ENCODE measurements at regions not wholly inside any gene's neighbourhood (a gene's known extent, or its start where the extent isn't known, plus 50 kb on each side); places are given as distances from the start of the nearest gene placed in this dataset.

DNA sequence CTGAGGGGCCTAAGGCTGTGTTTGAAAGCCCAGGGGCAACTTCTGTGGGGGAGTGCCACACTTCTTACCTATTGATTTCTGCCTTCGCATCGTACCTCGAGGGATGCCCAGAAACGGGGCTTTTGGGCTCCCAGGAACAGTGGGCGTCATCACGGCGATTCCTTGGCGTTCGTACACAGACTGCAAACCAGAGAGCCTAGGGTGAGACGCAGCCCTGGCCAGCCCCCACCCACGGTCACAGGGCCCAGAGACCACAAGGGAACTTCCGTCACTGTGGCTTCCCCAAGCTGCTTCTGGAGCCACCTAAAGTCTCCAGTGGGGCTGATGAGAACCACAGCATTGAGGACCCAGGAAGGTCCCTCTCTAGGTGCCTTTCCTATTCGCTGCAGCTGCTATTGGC is 91.9 kb downstream of the CTTN start:
- peaks cover 5% of the 10 kb centered on the region for H3K9me3 Mint-ChIP-seq (ENCODE audit: low read depth)
- H3K27ac Mint-ChIP-seq (ENCODE audit: unreplicated experiment): no peak overlapping the region
- no peaks in the 10 kb centered on the region for H3K36me3 Mint-ChIP-seq (ENCODE audit: low read depth)
- no peak for TF ChIP-seq CTCF (IDR thresholded peaks at IDR 0.05)
- H3K4me3 Mint-ChIP-seq (ENCODE audit: unreplicated experiment): no peak overlapping the region
- DNase-seq (ENCODE audit: low spot score): peak; percentile 53
- peaks cover 2% of the 10 kb centered on the region for H3K27me3 Mint-ChIP-seq (ENCODE audit: low read depth)
- no peaks in the 10 kb centered on the region for H3K4me1 Mint-ChIP-seq (ENCODE audit: low read depth)

- Mint-ChIP-seq H3K27me3 (ENCODE audit: low read depth) (peaks cover 2% of the 10 kb centered on the region), H3K9me3 (ENCODE audit: low read depth) (peaks cover 5% of the 10 kb centered on the region), H3K4me1 (ENCODE audit: low read depth) (no peaks in the 10 kb centered on the region), H3K27ac (ENCODE audit: unreplicated experiment) (no peak overlapping the region), H3K4me3 (ENCODE audit: unreplicated experiment) (no peak overlapping the region), H3K36me3 (ENCODE audit: low read depth) (no peaks in the 10 kb centered on the region)
- TF ChIP-seq CTCF (IDR thresholded peaks at IDR 0.05): no peak
- peak; percentile 56 for DNase-seq (ENCODE audit: low spot score)
Observed at GRCh38 chr11:70490723-70491558, 92.6 kb downstream of the CTTN start.

DNA sequence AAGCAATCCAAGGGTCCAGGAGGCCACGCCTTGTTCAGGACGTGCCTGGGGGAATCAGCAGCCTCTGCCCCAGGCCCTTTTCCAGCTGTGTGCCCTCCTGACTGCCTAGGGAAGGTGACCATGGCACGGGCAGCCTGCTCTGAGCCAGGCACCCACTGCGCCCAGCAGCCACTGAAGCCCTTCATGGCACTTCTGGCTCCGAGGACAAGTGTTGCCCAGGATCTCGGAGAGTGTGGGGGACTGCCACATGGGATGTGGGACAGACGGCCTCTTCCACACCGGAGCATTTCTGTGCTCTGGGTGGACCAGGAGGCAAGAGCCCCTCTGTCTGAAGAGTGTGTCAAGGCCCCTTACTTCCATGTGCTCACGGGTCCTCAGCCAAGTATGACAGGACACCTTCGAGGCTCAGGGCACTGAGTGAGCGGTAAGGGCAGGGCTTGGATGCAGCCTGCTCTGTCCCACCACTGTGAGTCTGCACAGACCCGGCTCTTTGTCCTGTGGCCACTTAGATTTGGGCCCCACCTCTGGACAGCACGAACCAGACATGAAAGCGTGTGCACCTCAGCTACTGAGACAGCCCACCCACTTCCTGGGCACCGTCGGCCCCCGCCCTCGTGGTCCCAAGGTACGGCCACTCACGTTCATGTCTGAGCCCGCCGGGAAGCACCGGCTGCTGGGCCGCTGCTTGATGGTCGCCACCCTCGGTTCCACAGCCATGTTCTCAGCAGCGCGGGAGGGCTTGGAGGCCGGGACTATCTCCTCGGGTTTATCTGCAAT is 93.6 kb downstream of the CTTN start:
- H3K4me1 Mint-ChIP-seq (ENCODE audit: low read depth): no peaks in the 10 kb centered on the region
- TF ChIP-seq CTCF (IDR thresholded peaks at IDR 0.05): no peak
- H3K27ac Mint-ChIP-seq (ENCODE audit: unreplicated experiment): no peak overlapping the region
- peaks cover 5% of the 10 kb centered on the region for H3K9me3 Mint-ChIP-seq (ENCODE audit: low read depth)
- no peak overlapping the region for H3K4me3 Mint-ChIP-seq (ENCODE audit: unreplicated experiment)
- DNase-seq (ENCODE audit: low spot score): peak; percentile 75
- H3K27me3 Mint-ChIP-seq (ENCODE audit: low read depth): peaks cover 2% of the 10 kb centered on the region
- no peaks in the 10 kb centered on the region for H3K36me3 Mint-ChIP-seq (ENCODE audit: low read depth)

DNA sequence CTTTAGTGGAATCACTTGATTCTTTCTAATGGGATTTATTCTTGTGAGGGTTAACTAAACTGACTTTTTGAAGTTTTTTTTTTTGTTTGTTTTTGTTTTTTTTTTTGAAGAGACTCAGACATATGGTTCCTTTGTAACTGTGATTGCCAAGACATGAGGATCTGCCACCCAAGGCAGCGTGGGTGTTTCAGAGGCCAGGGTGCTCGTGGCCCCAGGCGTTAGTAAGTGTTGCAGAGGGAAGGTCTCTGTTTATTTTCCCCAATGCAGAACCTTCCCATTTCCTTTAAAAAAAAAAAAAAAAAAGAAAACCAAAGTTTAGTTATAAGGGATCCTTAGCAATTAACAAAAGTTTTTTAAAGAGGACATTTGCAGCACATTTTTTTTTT is 94.8 kb downstream of the CTTN start:
- Mint-ChIP-seq H3K9me3 (ENCODE audit: low read depth) (peaks cover 5% of the 10 kb centered on the region), H3K36me3 (ENCODE audit: low read depth) (no peaks in the 10 kb centered on the region)

More for the DNA sequence above, 94.8 kb downstream of the CTTN start:
- Mint-ChIP-seq H3K27me3 (ENCODE audit: low read depth) (no peaks in the 10 kb centered on the region), H3K27ac (ENCODE audit: unreplicated experiment) (no peak overlapping the region), H3K4me3 (ENCODE audit: unreplicated experiment) (no peak overlapping the region), H3K4me1 (ENCODE audit: low read depth) (no peaks in the 10 kb centered on the region)
- no peak for TF ChIP-seq CTCF (IDR thresholded peaks at IDR 0.05)
- DNase-seq (ENCODE audit: low spot score): no peak

All from chondrocyte (in vitro differentiated cells).